ENCODE measurements at regions not wholly inside any gene's neighbourhood (a gene's known extent, or its start where the extent isn't known, plus 50 kb on each side); places are given as distances from the start of the nearest gene placed in this dataset.

- DNase-seq: no peak
These were observed 154.9 kb upstream of the ANKRD28 start for GRCh38 chr3:15952543-15953175.

- peak; percentile 30 to 45 for DNase-seq
These were observed 156.1 kb upstream of the ANKRD28 start for GRCh38 chr3:15953841-15954240.

- no peak for DNase-seq
These were observed 158.2 kb upstream of the ANKRD28 start for GRCh38 chr3:15955968-15956367.

- DNase-seq: no peak
These were observed 161.1 kb upstream of the ANKRD28 start for GRCh38 chr3:15958692-15959433.

- DNase-seq: no peak
These were observed 161.6 kb upstream of the ANKRD28 start for GRCh38 chr3:15959434-15959811.

- DNase-seq: peak; percentile 63 to 82
These were observed 167.0 kb upstream of the ANKRD28 start for GRCh38 chr3:15964605-15965442.

- DNase-seq: no peak
These were observed 169.8 kb upstream of the ANKRD28 start for GRCh38 chr3:15967577-15967976.

- no peak for DNase-seq
These were observed 172.3 kb upstream of the ANKRD28 start for GRCh38 chr3:15969874-15970640.

GRCh38 chr3:15973414-15973813, 175.6 kb upstream of the ANKRD28 start:
- no peak for DNase-seq

GRCh38 chr3:15973940-15974339, 176.2 kb upstream of the ANKRD28 start:
- DNase-seq: peak; percentile 30

- DNase-seq: peak; percentile 65 to 70
These were observed 176.9 kb upstream of the ANKRD28 start for GRCh38 chr3:15974647-15975046.

- no peak for DNase-seq
These were observed 178.7 kb upstream of the ANKRD28 start for GRCh38 chr3:15976524-15976923.

GRCh38 chr3:15977090-15977489, 179.3 kb upstream of the ANKRD28 start:
- no peak for DNase-seq

- no peak for DNase-seq
These were observed 179.9 kb upstream of the ANKRD28 start for GRCh38 chr3:15977598-15978232.

GRCh38 chr3:15978801-15979200, 181.0 kb upstream of the ANKRD28 start:
- DNase-seq: no peak

GRCh38 chr3:15979495-15979894, 181.7 kb upstream of the ANKRD28 start:
- DNase-seq: peak in 1 of 2 experiments; percentile 23

- DNase-seq: no peak
These were observed 182.1 kb upstream of the ANKRD28 start for GRCh38 chr3:15979900-15980299.

- no peak for DNase-seq
These were observed 184.5 kb upstream of the ANKRD28 start for GRCh38 chr3:15982243-15982642.

- DNase-seq: no peak
These were observed 185.0 kb upstream of the ANKRD28 start for GRCh38 chr3:15982667-15983196.

- no peak for DNase-seq
These were observed 185.5 kb upstream of the ANKRD28 start for GRCh38 chr3:15983232-15983631.

- no peak for DNase-seq
These were observed 185.9 kb upstream of the ANKRD28 start for GRCh38 chr3:15983693-15984092.

- DNase-seq: peak; percentile 26 to 32
These were observed 185.1 kb upstream of the GALNT15 start for GRCh38 chr3:15989419-15989818.
